ENCODE measurements at regions not wholly inside any gene's neighbourhood (a gene's known extent, or its start where the extent isn't known, plus 50 kb on each side); places are given as distances from the start of the nearest gene placed in this dataset.

- TF ChIP-seq, protein P1, sequence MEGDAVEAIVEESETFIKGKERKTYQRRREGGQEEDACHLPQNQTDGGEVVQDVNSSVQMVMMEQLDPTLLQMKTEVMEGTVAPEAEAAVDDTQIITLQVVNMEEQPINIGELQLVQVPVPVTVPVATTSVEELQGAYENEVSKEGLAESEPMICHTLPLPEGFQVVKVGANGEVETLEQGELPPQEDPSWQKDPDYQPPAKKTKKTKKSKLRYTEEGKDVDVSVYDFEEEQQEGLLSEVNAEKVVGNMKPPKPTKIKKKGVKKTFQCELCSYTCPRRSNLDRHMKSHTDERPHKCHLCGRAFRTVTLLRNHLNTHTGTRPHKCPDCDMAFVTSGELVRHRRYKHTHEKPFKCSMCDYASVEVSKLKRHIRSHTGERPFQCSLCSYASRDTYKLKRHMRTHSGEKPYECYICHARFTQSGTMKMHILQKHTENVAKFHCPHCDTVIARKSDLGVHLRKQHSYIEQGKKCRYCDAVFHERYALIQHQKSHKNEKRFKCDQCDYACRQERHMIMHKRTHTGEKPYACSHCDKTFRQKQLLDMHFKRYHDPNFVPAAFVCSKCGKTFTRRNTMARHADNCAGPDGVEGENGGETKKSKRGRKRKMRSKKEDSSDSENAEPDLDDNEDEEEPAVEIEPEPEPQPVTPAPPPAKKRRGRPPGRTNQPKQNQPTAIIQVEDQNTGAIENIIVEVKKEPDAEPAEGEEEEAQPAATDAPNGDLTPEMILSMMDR (IDR thresholded peaks at IDR 0.05): no peak
- TF ChIP-seq POLR2A (IDR thresholded peaks at IDR 0.05) (no peak), EP300 (IDR thresholded peaks at IDR 0.05) (no peak)
These were observed 122.7 kb upstream of the TMEM229A start for GRCh38 chr7:124155432-124156022.

Data from ovary (tissue), 3 donors.